ENCODE measurements at regions not wholly inside any gene's neighbourhood (a gene's known extent, or its start where the extent isn't known, plus 50 kb on each side); places are given as distances from the start of the nearest gene placed in this dataset.

- H3K4me1 ChIP-seq = no peaks in the 10 kb centered on the region
- no peaks in the 10 kb centered on the region for H3K36me3 ChIP-seq (ENCODE audit: low read depth, missing control alignments)
- H3K27me3 ChIP-seq = no peaks in the 10 kb centered on the region
- no peak overlapping the region for H3K27ac ChIP-seq
- intact Hi-C loops (cut with DNase I; ENCODE audit: low total_unique reads) = no loop called here
- no peak for DNase-seq
- no peak overlapping the region for H3K4me3 ChIP-seq
- H3K9me3 ChIP-seq = no peaks in the 10 kb centered on the region
- WGBS, 2 donors = 80 to 90% methylated on average over 1 of the region's 1 CpG
- TF ChIP-seq CTCF (IDR thresholded peaks at IDR 0.05) (no peak), POLR2A (IDR thresholded peaks at IDR 0.05) (no peak)
Measured at GRCh38 chr1:69376408-69376807, 191.3 kb upstream of the LRRC7 start.

- H3K4me1 ChIP-seq = no peaks in the 10 kb centered on the region
- WGBS, 2 donors = 46 to 57% methylated on average over 2 of the region's 2 CpGs
- no peaks in the 10 kb centered on the region for H3K27me3 ChIP-seq
- H3K4me3 ChIP-seq = no peak overlapping the region
- DNase-seq = no peak
- intact Hi-C loops (cut with DNase I; ENCODE audit: low total_unique reads) = no loop called here
- no peaks in the 10 kb centered on the region for H3K9me3 ChIP-seq
- H3K36me3 ChIP-seq (ENCODE audit: low read depth, missing control alignments) = no peaks in the 10 kb centered on the region
- no peak for TF ChIP-seq POLR2A (IDR thresholded peaks at IDR 0.05)
- TF ChIP-seq CTCF (IDR thresholded peaks at IDR 0.05) = no peak
- H3K27ac ChIP-seq = no peak overlapping the region
Measured at GRCh38 chr1:69377507-69377906, 190.2 kb upstream of the LRRC7 start.

GRCh38 chr1:69388044-69388443 lies 179.7 kb upstream of the LRRC7 start:
- H3K4me1 ChIP-seq = no peaks in the 10 kb centered on the region
- H3K36me3 ChIP-seq (ENCODE audit: low read depth, missing control alignments) = no peaks in the 10 kb centered on the region
- DNase-seq = no peak
- H3K9me3 ChIP-seq = no peaks in the 10 kb centered on the region
- intact Hi-C loops (cut with DNase I; ENCODE audit: low total_unique reads) = no loop called here
- H3K4me3 ChIP-seq = no peak overlapping the region
- TF ChIP-seq POLR2A (IDR thresholded peaks at IDR 0.05) (no peak), CTCF (IDR thresholded peaks at IDR 0.05) (no peak)
- no peak overlapping the region for H3K27ac ChIP-seq
- no peaks in the 10 kb centered on the region for H3K27me3 ChIP-seq

GRCh38 chr1:69400128-69400527 lies 167.6 kb upstream of the LRRC7 start:
- no peak overlapping the region for H3K4me3 ChIP-seq
- TF ChIP-seq CTCF (IDR thresholded peaks at IDR 0.05) = no peak
- no peak for TF ChIP-seq POLR2A (IDR thresholded peaks at IDR 0.05)
- H3K27ac ChIP-seq = no peak overlapping the region
- H3K36me3 ChIP-seq (ENCODE audit: low read depth, missing control alignments) = no peaks in the 10 kb centered on the region
- no peaks in the 10 kb centered on the region for H3K27me3 ChIP-seq
- no peaks in the 10 kb centered on the region for H3K9me3 ChIP-seq
- no peak for DNase-seq
- intact Hi-C loops (cut with DNase I; ENCODE audit: low total_unique reads) = no loop called here
- WGBS, 2 donors = 79 to 93% methylated on average over 1 of the region's 1 CpG
- H3K4me1 ChIP-seq = no peaks in the 10 kb centered on the region

- H3K4me1 ChIP-seq = no peaks in the 10 kb centered on the region
- no peaks in the 10 kb centered on the region for H3K27me3 ChIP-seq
- H3K36me3 ChIP-seq (ENCODE audit: low read depth, missing control alignments) = no peaks in the 10 kb centered on the region
- no peaks in the 10 kb centered on the region for H3K9me3 ChIP-seq
- no peak overlapping the region for H3K27ac ChIP-seq
- WGBS, 2 donors = 93 to 96% methylated on average over 3 of the region's 3 CpGs
- no peak for TF ChIP-seq CTCF (IDR thresholded peaks at IDR 0.05)
- TF ChIP-seq POLR2A (IDR thresholded peaks at IDR 0.05) = no peak
- DNase-seq = no peak
- intact Hi-C loops (cut with DNase I; ENCODE audit: low total_unique reads) = no loop called here
- H3K4me3 ChIP-seq = no peak overlapping the region
Measured at GRCh38 chr1:69401879-69402278, 165.8 kb upstream of the LRRC7 start.
